ENCODE measurements at regions not wholly inside any gene's neighbourhood (a gene's known extent, or its start where the extent isn't known, plus 50 kb on each side); places are given as distances from the start of the nearest gene placed in this dataset.
"Not testable (repeated sequence)": the region's sequence is repeated elsewhere in the genome, so short reads cannot be mapped to it uniquely, and the experiment has no call there.

DNA sequence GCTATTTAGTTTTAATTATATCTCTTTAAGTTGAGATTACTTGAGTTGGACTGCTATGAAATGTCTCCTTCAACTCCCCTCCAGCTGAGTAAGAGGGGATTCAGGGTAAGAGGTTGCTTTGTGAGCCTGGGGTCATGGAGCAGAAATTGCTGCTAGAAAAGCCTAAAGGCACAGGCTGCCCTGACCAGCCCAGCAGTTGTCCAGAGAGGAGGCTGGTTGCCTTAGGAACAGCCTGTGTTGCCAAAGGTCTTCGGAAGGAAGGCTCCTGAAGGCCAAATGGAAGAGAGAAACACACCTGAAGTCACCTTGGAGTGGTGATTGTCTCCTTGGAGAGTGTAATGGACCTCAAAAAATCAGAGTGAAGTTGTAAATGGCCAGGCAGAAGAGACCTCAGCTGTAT, 235.5 kb upstream of the PDE3A start:
- in situ Hi-C loops (cut with MboI; ENCODE audit: low pct_unique_long_range_greater_than_20kb in 2 of 9, low sequenced_read_pairs in 9 of 9, unreplicated experiment in 9 of 9), result no loop called here
- ATAC-seq (replicated peaks in 6 of 8), result no peak
- Histone ChIP-seq H3K4me1 (replicated peaks in 1 of 2) (no peaks in the 10 kb centered on the region), H3K27ac (no peak overlapping the region), H3K4me3 (no peak overlapping the region)
- WGBS, 10 experiments, result 13 to 67% (median 57%) methylated on average over 1 of the region's 1 CpG; no CpG with 5 or more reads in 5 of the 10 experiments

DNA sequence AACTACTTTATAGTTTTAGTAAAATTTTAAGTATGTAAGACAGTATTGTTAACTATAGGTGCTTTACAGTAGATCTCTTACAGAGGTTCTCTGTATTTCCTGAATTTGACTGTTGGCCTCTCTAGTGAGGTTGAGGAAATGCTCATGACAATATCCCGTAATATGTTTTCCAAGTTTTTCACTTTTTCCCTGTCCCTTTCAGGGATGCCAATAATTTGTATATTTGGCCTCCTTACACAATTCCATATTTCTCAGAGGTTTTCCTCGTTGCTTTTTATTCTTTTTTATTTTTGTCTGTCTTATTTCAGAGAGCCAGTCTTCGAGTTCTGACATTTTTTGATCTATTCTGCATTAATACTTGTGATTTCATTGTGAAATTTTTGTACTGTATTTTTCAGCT, 233.7 kb upstream of the PDE3A start:
- no peaks in the 10 kb centered on the region for H3K4me1 ChIP-seq (replicated peaks in 1 of 2)
- in situ Hi-C loops (cut with MboI; ENCODE audit: low pct_unique_long_range_greater_than_20kb in 2 of 9, low sequenced_read_pairs in 9 of 9, unreplicated experiment in 9 of 9), result no loop called here
- H3K4me3 ChIP-seq, result no peak overlapping the region
- no peak for ATAC-seq (replicated peaks in 6 of 8)
- no peak overlapping the region for H3K27ac ChIP-seq
- WGBS, 10 experiments, result 12 to 86% (median 48%) methylated on average over 1 to 3 of the region's 3 CpGs

DNA sequence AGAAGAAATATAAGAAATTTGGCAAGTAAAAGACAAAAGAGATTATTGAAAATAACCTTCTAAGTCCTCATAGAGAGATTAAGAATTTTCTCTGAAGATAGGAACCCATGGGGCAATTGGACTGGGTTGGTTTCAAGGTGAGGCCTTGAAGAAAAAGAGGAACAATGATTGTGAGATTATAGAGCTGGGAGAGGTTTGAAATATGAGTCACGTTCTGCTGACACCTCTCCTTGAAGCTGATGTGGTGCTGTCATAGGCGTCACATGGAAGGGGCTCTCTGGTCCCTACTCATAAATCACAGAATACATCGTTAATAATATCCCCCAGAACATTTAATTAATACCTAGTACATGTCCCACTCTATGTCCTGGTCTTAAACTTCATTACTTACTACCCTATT, 227.6 kb upstream of the PDE3A start:
- no peak overlapping the region for H3K27ac ChIP-seq
- in situ Hi-C loops (cut with MboI; ENCODE audit: low pct_unique_long_range_greater_than_20kb in 2 of 9, low sequenced_read_pairs in 9 of 9, unreplicated experiment in 9 of 9), result no loop called here
- 31 to 100% (median 71%) methylated on average over 1 to 3 of the region's 3 CpGs; no CpG with 5 or more reads in 2 of the 10 experiments for WGBS, 10 experiments
- no peaks in the 10 kb centered on the region for H3K4me1 ChIP-seq (replicated peaks in 1 of 2)
- H3K4me3 ChIP-seq, result no peak overlapping the region
- no peak for ATAC-seq (replicated peaks in 6 of 8)

- in situ Hi-C loops (cut with MboI; ENCODE audit: low pct_unique_long_range_greater_than_20kb in 2 of 9, low sequenced_read_pairs in 9 of 9, unreplicated experiment in 9 of 9), result no loop called here
- ATAC-seq (replicated peaks in 6 of 8), result no peak
- H3K4me3 ChIP-seq, result no peak overlapping the region
- no peak overlapping the region for H3K27ac ChIP-seq
- no peaks in the 10 kb centered on the region for H3K4me1 ChIP-seq (replicated peaks in 1 of 2)
- WGBS, 10 experiments, result 0 to 100% (median 67%) methylated on average over 1 of the region's 1 CpG; no CpG with 5 or more reads in 3 of the 10 experiments
These were observed 226.0 kb upstream of the PDE3A start for GRCh38 chr12:20142316-20142715.

DNA sequence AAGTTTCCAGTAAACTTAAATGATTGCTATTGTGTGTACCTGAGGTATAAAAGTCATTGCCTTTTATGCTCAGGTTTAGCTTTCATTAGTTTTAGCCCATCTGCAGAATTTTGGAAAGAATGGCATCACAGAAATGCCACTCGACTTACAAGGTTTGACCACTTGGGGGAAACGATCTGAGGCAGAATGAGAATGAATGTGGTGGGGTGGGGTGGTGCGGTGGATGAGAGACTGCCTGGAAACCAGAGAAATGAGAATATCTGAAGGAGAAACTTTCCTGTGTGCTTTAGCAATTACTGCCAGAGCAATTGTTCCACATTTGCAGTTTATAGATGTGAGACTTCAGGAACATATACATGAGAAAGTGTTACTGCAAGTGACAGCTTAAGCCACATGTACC, 225.4 kb upstream of the PDE3A start:
- Histone ChIP-seq H3K4me1 (replicated peaks in 1 of 2) (no peaks in the 10 kb centered on the region), H3K4me3 (no peak overlapping the region), H3K27ac (no peak overlapping the region)
- WGBS, 10 experiments, result 17 to 81% (median 67%) methylated on average over 1 to 3 of the region's 3 CpGs; no CpG with 5 or more reads in 3 of the 10 experiments
- in situ Hi-C loops (cut with MboI; ENCODE audit: low pct_unique_long_range_greater_than_20kb in 2 of 9, low sequenced_read_pairs in 9 of 9, unreplicated experiment in 9 of 9), result no loop called here
- ATAC-seq (replicated peaks in 6 of 8), result no peak

- ATAC-seq (replicated peaks in 6 of 8), result no peak
- in situ Hi-C loops (cut with MboI; ENCODE audit: low pct_unique_long_range_greater_than_20kb in 2 of 9, low sequenced_read_pairs in 9 of 9, unreplicated experiment in 9 of 9), result no loop called here
- WGBS, 10 experiments, result 8 to 100% (median 56%) methylated on average over 1 to 3 of the region's 3 CpGs; no CpG with 5 or more reads in 1 of the 10 experiments
- no peak overlapping the region for H3K4me3 ChIP-seq
- H3K4me1 ChIP-seq (replicated peaks in 1 of 2), result no peaks in the 10 kb centered on the region
- H3K27ac ChIP-seq, result no peak overlapping the region
These were observed 224.0 kb upstream of the PDE3A start for GRCh38 chr12:20144341-20144740.

DNA sequence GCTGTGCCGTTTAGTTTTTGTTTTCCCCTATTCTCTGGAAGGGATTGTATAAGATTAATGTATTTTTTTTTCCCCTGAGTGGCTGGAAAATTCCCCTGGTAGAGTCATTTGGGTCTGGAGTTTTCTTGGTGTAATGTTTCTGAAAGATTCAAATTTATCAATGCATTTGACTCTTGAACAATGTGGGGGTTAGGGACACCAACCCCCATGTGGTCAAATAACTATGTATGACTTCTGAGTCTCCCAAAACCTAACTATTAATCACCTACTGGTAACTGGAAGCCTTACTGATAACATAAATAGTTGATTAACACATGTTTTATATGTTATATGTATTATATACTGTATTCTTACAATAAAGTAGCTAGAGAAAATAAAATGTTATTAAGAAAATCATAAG, 220.1 kb upstream of the PDE3A start:
- no peak overlapping the region for H3K27ac ChIP-seq
- peaks cover 0 to 8% of the 10 kb centered on the region in 2 donors for H3K4me1 ChIP-seq (replicated peaks in 1 of 2)
- WGBS, 10 experiments, result 8 to 100% (median 88%) methylated on average over 1 of the region's 1 CpG; no CpG with 5 or more reads in 2 of the 10 experiments
- ATAC-seq (replicated peaks in 6 of 8), result no peak
- no peak overlapping the region for H3K4me3 ChIP-seq
- in situ Hi-C loops (cut with MboI; ENCODE audit: low pct_unique_long_range_greater_than_20kb in 2 of 9, low sequenced_read_pairs in 9 of 9, unreplicated experiment in 9 of 9), result no loop called here

GRCh38 chr12:20150835-20151422, 217.4 kb upstream of the PDE3A start:
- ATAC-seq (replicated peaks in 6 of 8), result peak in 6 of 8 experiments; percentile 26 to 99 (median 84)
- in situ Hi-C loops (cut with MboI; ENCODE audit: low pct_unique_long_range_greater_than_20kb in 2 of 9, low sequenced_read_pairs in 9 of 9, unreplicated experiment in 9 of 9), result no loop called here
- WGBS, 10 experiments, result 39 to 83% (median 66%) methylated on average over 3 to 6 of the region's 6 CpGs

GRCh38 chr12:20154052-20154451, 214.3 kb upstream of the PDE3A start:
- no peak overlapping the region for H3K27ac ChIP-seq
- in situ Hi-C loops (cut with MboI; ENCODE audit: low pct_unique_long_range_greater_than_20kb in 2 of 9, low sequenced_read_pairs in 9 of 9, unreplicated experiment in 9 of 9), result no loop called here
- no peak overlapping the region for H3K4me3 ChIP-seq
- WGBS, 10 experiments, result 33 to 100% (median 100%) methylated on average over 1 of the region's 1 CpG; no CpG with 5 or more reads in 3 of the 10 experiments
- peaks cover 0 to 8% of the 10 kb centered on the region in 2 donors for H3K4me1 ChIP-seq (replicated peaks in 1 of 2)
- peak in 2 of 8 experiments; percentile 58 to 69 for ATAC-seq (replicated peaks in 6 of 8)

More at GRCh38 chr12:20150835-20151422, 217.4 kb upstream of the PDE3A start:
- Histone ChIP-seq H3K4me1 (replicated peaks in 1 of 2) (peaks cover 0 to 8% of the 10 kb centered on the region in 2 donors), H3K4me3 (no peak overlapping the region), H3K27ac (no peak overlapping the region)

- ATAC-seq (replicated peaks in 6 of 8), result no peak
- peaks cover 0 to 8% of the 10 kb centered on the region in 2 donors for H3K4me1 ChIP-seq (replicated peaks in 1 of 2)
- WGBS, 10 experiments, result 33 to 100% (median 70%) methylated on average over 1 of the region's 1 CpG; no CpG with 5 or more reads in 3 of the 10 experiments
These were observed 213.0 kb upstream of the PDE3A start for GRCh38 chr12:20155374-20155773.

GRCh38 chr12:20160899-20161298, 207.4 kb upstream of the PDE3A start:
- in situ Hi-C loops (cut with MboI; ENCODE audit: low pct_unique_long_range_greater_than_20kb in 2 of 9, low sequenced_read_pairs in 9 of 9, unreplicated experiment in 9 of 9); H3K27ac ChIP-seq; H3K4me1 ChIP-seq (replicated peaks in 1 of 2); ATAC-seq (replicated peaks in 6 of 8); H3K4me3 ChIP-seq: not testable (repeated sequence)
- WGBS, 10 experiments, result 33 to 100% (median 49%) methylated on average over 1 to 4 of the region's 4 CpGs; no CpG with 5 or more reads in 7 of the 10 experiments

More at GRCh38 chr12:20155374-20155773, 213.0 kb upstream of the PDE3A start:
- in situ Hi-C loops (cut with MboI; ENCODE audit: low pct_unique_long_range_greater_than_20kb in 2 of 9, low sequenced_read_pairs in 9 of 9, unreplicated experiment in 9 of 9), result no loop called here
- Histone ChIP-seq H3K27ac (no peak overlapping the region), H3K4me3 (no peak overlapping the region)

- in situ Hi-C loops (cut with MboI; ENCODE audit: low pct_unique_long_range_greater_than_20kb in 2 of 9, low sequenced_read_pairs in 9 of 9, unreplicated experiment in 9 of 9), result no loop called here
- Histone ChIP-seq H3K4me3 (no peak overlapping the region), H3K4me1 (replicated peaks in 1 of 2) (no peaks in the 10 kb centered on the region), H3K27ac (no peak overlapping the region)
- ATAC-seq (replicated peaks in 6 of 8), result no peak
- 0 to 93% (median 50%) methylated on average over 1 to 5 of the region's 9 CpGs; no CpG with 5 or more reads in 2 of the 10 experiments for WGBS, 10 experiments
These were observed 193.7 kb upstream of the PDE3A start for GRCh38 chr12:20174528-20175175.

DNA sequence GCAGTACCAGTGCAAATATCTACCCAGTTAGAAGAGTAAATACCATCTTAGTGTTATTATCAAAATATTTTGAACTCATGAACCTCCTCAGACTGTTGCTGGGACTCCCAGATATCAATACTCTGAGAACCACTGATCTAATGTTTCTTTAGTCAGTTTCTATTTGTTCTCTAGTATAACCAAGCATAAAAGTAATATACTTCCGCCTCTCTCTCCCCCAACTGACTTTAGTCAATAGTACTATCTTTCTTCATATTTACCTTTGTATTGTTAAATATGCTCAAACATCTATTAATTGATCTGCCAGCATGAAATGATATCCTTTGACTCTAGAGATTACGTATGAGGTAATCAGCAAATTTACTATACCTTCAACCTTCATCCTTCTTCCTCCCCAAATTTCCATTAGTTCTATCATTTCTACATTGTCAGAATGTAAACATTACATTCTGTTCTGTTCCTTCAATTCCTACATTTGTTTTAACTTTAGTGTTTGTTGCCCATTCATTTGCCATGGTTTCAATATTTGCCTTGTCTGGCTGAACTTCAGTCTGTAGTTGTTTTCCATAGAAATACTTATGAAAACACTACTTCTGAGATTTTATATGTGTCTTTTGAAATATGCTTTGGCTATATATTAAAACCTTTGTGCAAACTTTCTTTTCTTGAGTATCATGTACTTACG, 192.5 kb upstream of the PDE3A start:
- peak in 1 of 8 experiments; percentile 34 for ATAC-seq (replicated peaks in 6 of 8)
- Histone ChIP-seq H3K27ac (no peak overlapping the region), H3K4me1 (replicated peaks in 1 of 2) (no peaks in the 10 kb centered on the region), H3K4me3 (no peak overlapping the region)
- in situ Hi-C loops (cut with MboI; ENCODE audit: low pct_unique_long_range_greater_than_20kb in 2 of 9, low sequenced_read_pairs in 9 of 9, unreplicated experiment in 9 of 9), result no loop called here
- 62 to 100% (median 94%) methylated on average over 1 to 3 of the region's 3 CpGs for WGBS, 10 experiments
